ENCODE measurements at regions not wholly inside any gene's neighbourhood (a gene's known extent, or its start where the extent isn't known, plus 50 kb on each side); places are given as distances from the start of the nearest gene placed in this dataset.

DNA sequence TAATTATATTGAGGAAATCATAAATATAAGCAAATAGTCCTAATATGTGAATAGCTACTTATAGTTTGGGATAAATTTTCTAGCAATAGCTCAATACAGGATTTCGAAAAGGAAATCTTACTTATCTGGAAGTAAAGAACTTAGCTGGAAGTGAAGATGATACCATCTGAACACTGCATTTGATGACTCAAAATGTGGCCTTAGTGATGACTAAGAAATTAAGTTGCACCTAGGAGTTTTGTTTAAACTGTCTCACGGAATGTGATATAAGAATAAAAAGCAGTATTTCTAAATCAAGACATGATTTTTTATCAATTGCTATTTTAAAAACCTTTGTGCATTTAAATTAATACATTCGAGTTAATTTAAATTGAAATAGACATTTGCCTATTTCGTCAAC is 91.2 kb downstream of the EOMES start:
- Histone ChIP-seq H3K4me3 (ENCODE audit: extremely low read depth, insufficient read depth, low read length, poor library complexity, severe bottlenecking) (no peak overlapping the region), H3K27ac (ENCODE audit: low read depth, low read length, severe bottlenecking) (no peak overlapping the region), H3K36me3 (ENCODE audit: control insufficient read depth, insufficient read depth, low read length) (no peaks in the 10 kb centered on the region), H3K4me1 (ENCODE audit: control insufficient read depth, insufficient read depth, low read length, poor library complexity, severe bottlenecking) (no peaks in the 10 kb centered on the region), H3K9me3 (ENCODE audit: control insufficient read depth, low read length) (no peaks in the 10 kb centered on the region)
- whole genome bisulfite sequencing, 2 experiments (ENCODE audit: insufficient coverage in 2 of 2): 67% methylated on average over 1 of the region's 4 CpGs; no CpG with 5 or more reads in 1 of the 2 experiments

GRCh38 chr3:27629366-27629765 is 92.8 kb downstream of the EOMES start:
- H3K9me3 ChIP-seq (ENCODE audit: control insufficient read depth, low read length): no peaks in the 10 kb centered on the region
- H3K36me3 ChIP-seq (ENCODE audit: control insufficient read depth, insufficient read depth, low read length): no peaks in the 10 kb centered on the region
- no peak overlapping the region for H3K27ac ChIP-seq (ENCODE audit: low read depth, low read length, severe bottlenecking)
- 60 to 100% methylated on average over 1 to 2 of the region's 2 CpGs for WGBS, 2 experiments (ENCODE audit: insufficient coverage in 2 of 2)
- no peaks in the 10 kb centered on the region for H3K4me1 ChIP-seq (ENCODE audit: control insufficient read depth, insufficient read depth, low read length, poor library complexity, severe bottlenecking)
- H3K4me3 ChIP-seq (ENCODE audit: extremely low read depth, insufficient read depth, low read length, poor library complexity, severe bottlenecking): no peak overlapping the region

DNA sequence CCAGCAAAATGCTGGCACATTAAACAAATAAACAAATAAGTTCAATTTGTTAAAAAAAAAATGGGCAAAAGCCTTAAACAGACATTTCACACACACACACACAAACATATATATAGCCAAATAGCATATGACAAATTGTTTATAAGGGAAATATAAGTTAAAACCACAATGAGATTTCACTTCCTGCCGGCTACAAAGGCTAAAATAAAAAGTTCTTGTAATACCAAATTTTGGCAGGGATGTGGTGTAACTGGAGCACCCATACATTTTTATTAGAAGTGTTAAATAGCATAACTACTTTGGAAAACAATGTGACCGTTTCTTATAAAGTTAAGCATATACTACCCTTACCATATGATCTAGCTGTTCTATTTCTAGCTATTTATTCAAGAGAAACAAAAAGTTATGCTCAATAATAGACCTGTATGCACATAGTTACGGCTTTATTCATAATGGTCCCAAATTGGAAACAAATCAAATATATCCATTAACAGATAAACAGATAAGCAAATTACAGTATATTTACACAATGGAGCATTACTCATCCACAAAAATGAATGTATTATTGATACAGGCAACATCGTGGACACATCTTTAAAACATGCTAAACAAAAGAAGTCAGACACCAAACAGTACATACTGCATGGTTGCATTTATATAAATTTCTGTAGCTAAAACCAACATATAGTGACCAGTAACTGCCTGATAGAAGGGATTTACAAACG is 93.9 kb downstream of the EOMES start:
- Histone ChIP-seq H3K36me3 (ENCODE audit: control insufficient read depth, insufficient read depth, low read length) (no peaks in the 10 kb centered on the region), H3K4me3 (ENCODE audit: extremely low read depth, insufficient read depth, low read length, poor library complexity, severe bottlenecking) (no peak overlapping the region), H3K9me3 (ENCODE audit: control insufficient read depth, low read length) (no peaks in the 10 kb centered on the region), H3K27ac (ENCODE audit: low read depth, low read length, severe bottlenecking) (no peak overlapping the region), H3K4me1 (ENCODE audit: control insufficient read depth, insufficient read depth, low read length, poor library complexity, severe bottlenecking) (peaks cover 6% of the 10 kb centered on the region)
- 100% methylated on average over 1 of the region's 5 CpGs; no CpG with 5 or more reads in 1 of the 2 experiments for WGBS, 2 experiments (ENCODE audit: insufficient coverage in 2 of 2)

DNA sequence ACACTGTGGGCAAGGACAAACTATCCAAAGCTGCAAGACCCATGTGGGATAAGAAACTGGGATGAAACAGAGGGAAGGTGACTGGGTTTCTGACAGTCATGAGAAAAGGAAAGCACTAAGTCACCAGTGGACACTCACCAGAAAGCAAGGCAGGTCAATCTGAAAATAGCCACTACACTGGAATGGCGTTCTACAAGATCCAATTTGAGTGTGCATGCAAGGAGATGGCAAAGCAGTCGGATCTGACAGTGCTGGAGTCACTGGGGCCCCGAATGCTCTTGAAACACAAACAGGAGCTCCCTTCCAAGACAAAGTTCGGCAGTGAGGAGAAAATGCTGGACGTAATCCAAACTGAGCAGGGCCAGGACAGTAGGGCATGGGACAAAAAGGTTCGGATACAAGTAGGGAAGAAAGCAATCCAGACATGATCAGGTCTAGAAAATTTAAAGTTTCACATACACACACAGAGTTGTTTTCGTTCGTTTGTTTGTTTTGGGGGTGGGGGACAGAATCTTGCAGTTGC is 95.5 kb downstream of the EOMES start:
- Histone ChIP-seq H3K9me3 (ENCODE audit: control insufficient read depth, low read length) (no peaks in the 10 kb centered on the region), H3K27ac (ENCODE audit: low read depth, low read length, severe bottlenecking) (no peak overlapping the region), H3K4me1 (ENCODE audit: control insufficient read depth, insufficient read depth, low read length, poor library complexity, severe bottlenecking) (peaks cover 13% of the 10 kb centered on the region), H3K36me3 (ENCODE audit: control insufficient read depth, insufficient read depth, low read length) (no peaks in the 10 kb centered on the region), H3K4me3 (ENCODE audit: extremely low read depth, insufficient read depth, low read length, poor library complexity, severe bottlenecking) (no peak overlapping the region)
- WGBS, 2 experiments (ENCODE audit: insufficient coverage in 2 of 2): 89 to 90% methylated on average over 4 to 5 of the region's 8 CpGs

- peaks cover 4% of the 10 kb centered on the region for H3K9me3 ChIP-seq (ENCODE audit: control insufficient read depth, low read length)
- WGBS, 2 experiments (ENCODE audit: insufficient coverage in 2 of 2): 72 to 94% methylated on average over 2 of the region's 3 CpGs
Observed at GRCh38 chr3:27625864-27626263, 96.3 kb downstream of the EOMES start.

DNA sequence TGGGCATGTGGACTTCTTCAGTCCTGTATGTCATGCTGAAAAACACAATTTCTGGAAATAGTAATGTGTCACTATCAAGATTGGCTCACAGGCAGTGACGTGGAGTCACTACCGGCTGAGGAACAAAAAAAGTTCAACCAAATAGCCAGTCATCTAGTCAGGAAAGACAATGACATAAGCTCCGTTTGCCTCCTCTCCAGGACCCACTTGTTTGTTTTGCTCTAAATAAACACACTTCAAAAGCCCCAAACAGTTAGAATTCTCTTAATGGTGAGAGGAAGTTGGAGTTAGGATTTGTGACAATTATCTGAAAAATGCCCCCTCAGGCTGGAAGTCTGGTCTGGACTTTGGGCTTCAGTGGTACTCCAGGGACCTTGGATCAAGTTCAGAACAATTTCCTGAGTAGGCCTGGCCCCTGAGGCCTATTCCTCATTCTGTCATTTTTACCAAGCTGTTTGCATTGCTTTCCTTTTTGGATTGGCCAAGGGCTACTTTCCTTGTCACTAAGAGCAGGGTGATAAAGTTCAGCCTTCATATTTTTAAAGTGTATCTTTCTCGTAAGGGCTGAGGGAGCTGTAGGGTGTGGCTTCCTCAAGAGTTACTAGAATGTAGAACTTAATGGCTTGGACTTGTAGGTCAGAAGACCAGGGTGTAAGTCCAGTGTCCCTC is 98.9 kb downstream of the EOMES start:
- H3K36me3 ChIP-seq (ENCODE audit: control insufficient read depth, insufficient read depth, low read length): no peaks in the 10 kb centered on the region
- peaks cover 4% of the 10 kb centered on the region for H3K9me3 ChIP-seq (ENCODE audit: control insufficient read depth, low read length)
- 84 to 97% methylated on average over 2 to 3 of the region's 4 CpGs for WGBS, 2 experiments (ENCODE audit: insufficient coverage in 2 of 2)
- peaks cover 13% of the 10 kb centered on the region for H3K4me1 ChIP-seq (ENCODE audit: control insufficient read depth, insufficient read depth, low read length, poor library complexity, severe bottlenecking)
- no peak overlapping the region for H3K4me3 ChIP-seq (ENCODE audit: extremely low read depth, insufficient read depth, low read length, poor library complexity, severe bottlenecking)
- peak overlapping the region; percentile 32 for H3K27ac ChIP-seq (ENCODE audit: low read depth, low read length, severe bottlenecking)

More at GRCh38 chr3:27625864-27626263, 96.3 kb downstream of the EOMES start:
- Histone ChIP-seq H3K4me3 (ENCODE audit: extremely low read depth, insufficient read depth, low read length, poor library complexity, severe bottlenecking) (no peak overlapping the region), H3K4me1 (ENCODE audit: control insufficient read depth, insufficient read depth, low read length, poor library complexity, severe bottlenecking) (peaks cover 13% of the 10 kb centered on the region), H3K36me3 (ENCODE audit: control insufficient read depth, insufficient read depth, low read length) (no peaks in the 10 kb centered on the region), H3K27ac (ENCODE audit: low read depth, low read length, severe bottlenecking) (no peak overlapping the region)

DNA sequence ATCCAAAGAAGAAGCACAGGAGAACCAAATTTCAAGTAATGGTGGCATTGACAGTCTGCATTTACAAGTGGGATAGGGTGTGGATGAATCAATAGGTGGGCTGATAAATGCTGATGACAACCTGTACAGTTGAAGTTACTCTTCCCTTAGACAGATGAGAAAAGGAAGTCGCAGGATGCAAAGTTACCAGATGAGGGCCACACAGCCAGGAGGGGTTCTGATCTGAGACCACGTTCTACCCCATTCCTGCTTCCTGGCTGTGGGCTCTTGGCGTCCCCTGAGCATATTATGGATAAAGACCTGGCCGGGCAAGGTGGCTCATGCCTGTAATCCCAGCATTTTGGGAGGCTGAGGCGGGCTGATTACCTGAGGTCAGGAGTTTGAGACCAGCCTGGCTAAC is 104.6 kb downstream of the EOMES start:
- H3K4me1 ChIP-seq (ENCODE audit: control insufficient read depth, insufficient read depth, low read length, poor library complexity, severe bottlenecking): peaks cover under 1% of the 10 kb centered on the region
- H3K27ac ChIP-seq (ENCODE audit: low read depth, low read length, severe bottlenecking): no peak overlapping the region
- H3K9me3 ChIP-seq (ENCODE audit: control insufficient read depth, low read length): peaks cover 22% of the 10 kb centered on the region
- H3K4me3 ChIP-seq (ENCODE audit: extremely low read depth, insufficient read depth, low read length, poor library complexity, severe bottlenecking): no peak overlapping the region
- WGBS, 2 experiments (ENCODE audit: insufficient coverage in 2 of 2): 80 to 88% methylated on average over 2 to 5 of the region's 5 CpGs
- no peaks in the 10 kb centered on the region for H3K36me3 ChIP-seq (ENCODE audit: control insufficient read depth, insufficient read depth, low read length)

- no peaks in the 10 kb centered on the region for H3K4me1 ChIP-seq (ENCODE audit: control insufficient read depth, insufficient read depth, low read length, poor library complexity, severe bottlenecking)
- H3K4me3 ChIP-seq (ENCODE audit: extremely low read depth, insufficient read depth, low read length, poor library complexity, severe bottlenecking): no peak overlapping the region
- WGBS, 2 experiments (ENCODE audit: insufficient coverage in 2 of 2): 95 to 98% methylated on average over 4 of the region's 4 CpGs
- H3K9me3 ChIP-seq (ENCODE audit: control insufficient read depth, low read length): peaks cover 18% of the 10 kb centered on the region
- no peak overlapping the region for H3K27ac ChIP-seq (ENCODE audit: low read depth, low read length, severe bottlenecking)
- H3K36me3 ChIP-seq (ENCODE audit: control insufficient read depth, insufficient read depth, low read length): no peaks in the 10 kb centered on the region
Observed at GRCh38 chr3:27616031-27616430, 106.1 kb downstream of the EOMES start.

GRCh38 chr3:27615555-27615954 is 106.6 kb downstream of the EOMES start:
- no peak overlapping the region for H3K4me3 ChIP-seq (ENCODE audit: extremely low read depth, insufficient read depth, low read length, poor library complexity, severe bottlenecking)
- WGBS, 2 experiments (ENCODE audit: insufficient coverage in 2 of 2): no CpG with 5 or more reads among the region's 1 CpG
- peaks cover 18% of the 10 kb centered on the region for H3K9me3 ChIP-seq (ENCODE audit: control insufficient read depth, low read length)
- no peaks in the 10 kb centered on the region for H3K36me3 ChIP-seq (ENCODE audit: control insufficient read depth, insufficient read depth, low read length)
- H3K4me1 ChIP-seq (ENCODE audit: control insufficient read depth, insufficient read depth, low read length, poor library complexity, severe bottlenecking): no peaks in the 10 kb centered on the region
- H3K27ac ChIP-seq (ENCODE audit: low read depth, low read length, severe bottlenecking): no peak overlapping the region

GRCh38 chr3:27614592-27614991 is 107.5 kb downstream of the EOMES start:
- Histone ChIP-seq H3K4me3 (ENCODE audit: extremely low read depth, insufficient read depth, low read length, poor library complexity, severe bottlenecking) (no peak overlapping the region), H3K36me3 (ENCODE audit: control insufficient read depth, insufficient read depth, low read length) (no peaks in the 10 kb centered on the region), H3K27ac (ENCODE audit: low read depth, low read length, severe bottlenecking) (no peak overlapping the region), H3K9me3 (ENCODE audit: control insufficient read depth, low read length) (peaks cover 18% of the 10 kb centered on the region), H3K4me1 (ENCODE audit: control insufficient read depth, insufficient read depth, low read length, poor library complexity, severe bottlenecking) (no peaks in the 10 kb centered on the region)
- 80% methylated on average over 4 of the region's 4 CpGs for WGBS, 2 experiments (ENCODE audit: insufficient coverage in 2 of 2)

All from mesodermal cell (in vitro differentiated cells).